Fibroblast of peridontal ligament (primary cell): ENCODE measurements at regions not wholly inside any gene's neighbourhood (a gene's known extent, or its start where the extent isn't known, plus 50 kb on each side); places are given as distances from the start of the nearest gene placed in this dataset.
"Not testable (repeated sequence)": the region's sequence is repeated elsewhere in the genome, so short reads cannot be mapped to it uniquely, and the experiment has no call there.

Experiments used
- DNase-seq: peaks from one replicate; pipeline ENCODE4 v3.0.0-alpha.2; 2010; ENCODE audit errors: extremely low read depth

- DNase-seq: peak; percentile 47
These were observed 244.7 kb downstream of the KIF20B start for GRCh38 chr10:89946106-89946505.

GRCh38 chr10:89949496-89949895 lies 248.1 kb downstream of the KIF20B start:
- no peak for DNase-seq

GRCh38 chr10:89952325-89952724 lies 250.9 kb downstream of the KIF20B start:
- no peak for DNase-seq

- no peak for DNase-seq
These were observed 251.4 kb downstream of the KIF20B start for GRCh38 chr10:89952751-89953150.

- DNase-seq: peak; percentile 10
These were observed 252.7 kb downstream of the KIF20B start for GRCh38 chr10:89954061-89954460.

- DNase-seq: peak; percentile 44
These were observed 253.6 kb downstream of the KIF20B start for GRCh38 chr10:89954787-89955566.

- DNase-seq: no peak
These were observed 258.2 kb downstream of the KIF20B start for GRCh38 chr10:89959433-89960110.

- no peak for DNase-seq
These were observed 262.2 kb downstream of the KIF20B start for GRCh38 chr10:89963451-89964102.

GRCh38 chr10:89966211-89966610 lies 264.8 kb downstream of the KIF20B start:
- no peak for DNase-seq

GRCh38 chr10:89973326-89973725 lies 271.9 kb downstream of the KIF20B start:
- peak; percentile 29 for DNase-seq

- DNase-seq: no peak
These were observed 273.7 kb downstream of the KIF20B start for GRCh38 chr10:89975071-89975470.

GRCh38 chr10:89975771-89976170 lies 274.4 kb downstream of the KIF20B start:
- no peak for DNase-seq

GRCh38 chr10:89978081-89978480 lies 276.7 kb downstream of the KIF20B start:
- no peak for DNase-seq

GRCh38 chr10:89979726-89980125 lies 278.3 kb downstream of the KIF20B start:
- DNase-seq: no peak

- no peak for DNase-seq
These were observed 278.8 kb downstream of the KIF20B start for GRCh38 chr10:89980166-89980565.

- no peak for DNase-seq
These were observed 280.5 kb downstream of the KIF20B start for GRCh38 chr10:89981891-89982290.

- DNase-seq: no peak
These were observed 284.1 kb downstream of the KIF20B start for GRCh38 chr10:89985446-89985845.

- not testable (repeated sequence) for DNase-seq
These were observed 287.0 kb downstream of the KIF20B start for GRCh38 chr10:89988361-89988760.

GRCh38 chr10:89992575-89992974 lies 291.2 kb downstream of the KIF20B start:
- no peak for DNase-seq

GRCh38 chr10:90007226-90007625 lies 305.8 kb downstream of the KIF20B start:
- peak; percentile 11 for DNase-seq

- not testable (repeated sequence) for DNase-seq
These were observed 309.9 kb downstream of the KIF20B start for GRCh38 chr10:90011281-90011680.

- DNase-seq: no peak
These were observed 317.4 kb downstream of the KIF20B start for GRCh38 chr10:90018819-90019218.

- no peak for DNase-seq
These were observed 319.1 kb downstream of the KIF20B start for GRCh38 chr10:90020506-90020905.
